SIG-M5 treated with dmso at 0.1 percent for 504 hours (cell line): ENCODE measurements at regions not wholly inside any gene's neighbourhood (a gene's known extent, or its start where the extent isn't known, plus 50 kb on each side); places are given as distances from the start of the nearest gene placed in this dataset.
"Not testable (repeated sequence)": the region's sequence is repeated elsewhere in the genome, so short reads cannot be mapped to it uniquely, and the experiment has no call there.

Experiments used
- DNase-seq: peaks from one replicate; lab custom pipeline; 2025; ENCODE audit not compliant: unreplicated experiment; lab: John Stamatoyannopoulos, UW

GRCh38 chr7:80019809-80020207 lies 114.8 kb upstream of the GNAI1 start:
- DNase-seq = not testable (repeated sequence)

- peak; percentile 41 for DNase-seq
Observed at GRCh38 chr7:80018941-80019808, 115.5 kb upstream of the GNAI1 start.

GRCh38 chr7:80017101-80017698 lies 117.4 kb upstream of the GNAI1 start:
- DNase-seq = no peak

GRCh38 chr7:80014511-80014910 lies 120.1 kb upstream of the GNAI1 start:
- DNase-seq = no peak

GRCh38 chr7:80008039-80008438 lies 126.6 kb upstream of the GNAI1 start:
- DNase-seq = no peak

- no peak for DNase-seq
Observed at GRCh38 chr7:80002865-80003264, 131.8 kb upstream of the GNAI1 start.

- no peak for DNase-seq
Observed at GRCh38 chr7:79998363-79998762, 136.3 kb upstream of the GNAI1 start.

- no peak for DNase-seq
Observed at GRCh38 chr7:79997345-79997744, 137.3 kb upstream of the GNAI1 start.

GRCh38 chr7:79995741-79996140 lies 138.9 kb upstream of the GNAI1 start:
- not testable (repeated sequence) for DNase-seq

GRCh38 chr7:79988653-79989052 lies 146.0 kb upstream of the GNAI1 start:
- DNase-seq = no peak

GRCh38 chr7:79984210-79984609 lies 150.4 kb upstream of the GNAI1 start:
- DNase-seq = no peak

GRCh38 chr7:79982141-79982770 lies 152.4 kb upstream of the GNAI1 start:
- no peak for DNase-seq

GRCh38 chr7:79980376-79980775 lies 154.3 kb upstream of the GNAI1 start:
- no peak for DNase-seq

GRCh38 chr7:79979437-79979836 lies 155.2 kb upstream of the GNAI1 start:
- DNase-seq = no peak

GRCh38 chr7:79977481-79977880 lies 157.2 kb upstream of the GNAI1 start:
- DNase-seq = no peak

GRCh38 chr7:79976711-79977020 lies 158.0 kb upstream of the GNAI1 start:
- not testable (repeated sequence) for DNase-seq

GRCh38 chr7:79975986-79976710 lies 158.5 kb upstream of the GNAI1 start:
- DNase-seq = not testable (repeated sequence)

GRCh38 chr7:79973455-79973854 lies 161.2 kb upstream of the GNAI1 start:
- DNase-seq = no peak

GRCh38 chr7:79971058-79971457 lies 163.6 kb upstream of the GNAI1 start:
- DNase-seq = no peak

GRCh38 chr7:79968894-79969293 lies 165.7 kb upstream of the GNAI1 start:
- no peak for DNase-seq

GRCh38 chr7:79968077-79968648 lies 166.5 kb upstream of the GNAI1 start:
- DNase-seq = no peak
